ENCODE measurements at regions not wholly inside any gene's neighbourhood (a gene's known extent, or its start where the extent isn't known, plus 50 kb on each side); places are given as distances from the start of the nearest gene placed in this dataset.

DNA sequence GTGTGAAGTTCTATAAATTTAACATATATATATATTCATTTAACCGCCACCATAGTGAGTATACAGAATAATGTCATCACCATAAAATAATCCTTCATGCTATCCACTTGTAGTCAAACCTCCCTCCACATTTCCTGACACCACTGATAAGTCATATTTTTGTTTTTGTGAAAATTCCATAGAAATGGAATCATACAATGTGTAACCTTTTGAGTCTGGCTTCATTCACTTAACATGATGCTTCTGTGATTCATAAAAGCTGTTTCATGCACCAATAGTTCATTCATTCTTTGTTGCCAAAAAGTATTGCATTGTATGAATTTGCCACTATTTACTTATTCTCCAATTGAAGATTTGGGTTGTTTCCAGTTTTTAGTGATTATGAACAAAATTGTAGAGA, 497.5 kb upstream of the PCDH20 start (continued):
- TF ChIP-seq, protein P1, sequence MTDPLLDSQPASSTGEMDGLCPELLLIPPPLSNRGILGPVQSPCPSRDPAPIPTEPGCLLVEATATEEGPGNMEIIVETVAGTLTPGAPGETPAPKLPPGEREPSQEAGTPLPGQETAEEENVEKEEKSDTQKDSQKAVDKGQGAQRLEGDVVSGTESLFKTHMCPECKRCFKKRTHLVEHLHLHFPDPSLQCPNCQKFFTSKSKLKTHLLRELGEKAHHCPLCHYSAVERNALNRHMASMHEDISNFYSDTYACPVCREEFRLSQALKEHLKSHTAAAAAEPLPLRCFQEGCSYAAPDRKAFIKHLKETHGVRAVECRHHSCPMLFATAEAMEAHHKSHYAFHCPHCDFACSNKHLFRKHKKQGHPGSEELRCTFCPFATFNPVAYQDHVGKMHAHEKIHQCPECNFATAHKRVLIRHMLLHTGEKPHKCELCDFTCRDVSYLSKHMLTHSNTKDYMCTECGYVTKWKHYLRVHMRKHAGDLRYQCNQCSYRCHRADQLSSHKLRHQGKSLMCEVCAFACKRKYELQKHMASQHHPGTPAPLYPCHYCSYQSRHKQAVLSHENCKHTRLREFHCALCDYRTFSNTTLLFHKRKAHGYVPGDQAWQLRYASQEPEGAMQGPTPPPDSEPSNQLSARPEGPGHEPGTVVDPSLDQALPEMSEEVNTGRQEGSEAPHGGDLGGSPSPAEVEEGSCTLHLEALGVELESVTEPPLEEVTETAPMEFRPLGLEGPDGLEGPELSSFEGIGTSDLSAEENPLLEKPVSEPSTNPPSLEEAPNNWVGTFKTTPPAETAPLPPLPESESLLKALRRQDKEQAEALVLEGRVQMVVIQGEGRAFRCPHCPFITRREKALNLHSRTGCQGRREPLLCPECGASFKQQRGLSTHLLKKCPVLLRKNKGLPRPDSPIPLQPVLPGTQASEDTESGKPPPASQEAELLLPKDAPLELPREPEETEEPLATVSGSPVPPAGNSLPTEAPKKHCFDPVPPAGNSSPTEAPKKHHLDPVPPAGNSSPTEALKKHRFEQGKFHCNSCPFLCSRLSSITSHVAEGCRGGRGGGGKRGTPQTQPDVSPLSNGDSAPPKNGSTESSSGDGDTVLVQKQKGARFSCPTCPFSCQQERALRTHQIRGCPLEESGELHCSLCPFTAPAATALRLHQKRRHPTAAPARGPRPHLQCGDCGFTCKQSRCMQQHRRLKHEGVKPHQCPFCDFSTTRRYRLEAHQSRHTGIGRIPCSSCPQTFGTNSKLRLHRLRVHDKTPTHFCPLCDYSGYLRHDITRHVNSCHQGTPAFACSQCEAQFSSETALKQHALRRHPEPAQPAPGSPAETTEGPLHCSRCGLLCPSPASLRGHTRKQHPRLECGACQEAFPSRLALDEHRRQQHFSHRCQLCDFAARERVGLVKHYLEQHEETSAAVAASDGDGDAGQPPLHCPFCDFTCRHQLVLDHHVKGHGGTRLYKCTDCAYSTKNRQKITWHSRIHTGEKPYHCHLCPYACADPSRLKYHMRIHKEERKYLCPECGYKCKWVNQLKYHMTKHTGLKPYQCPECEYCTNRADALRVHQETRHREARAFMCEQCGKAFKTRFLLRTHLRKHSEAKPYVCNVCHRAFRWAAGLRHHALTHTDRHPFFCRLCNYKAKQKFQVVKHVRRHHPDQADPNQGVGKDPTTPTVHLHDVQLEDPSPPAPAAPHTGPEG (CRISPR knock-in tag; IDR thresholded peaks at IDR 0.05): no peak
- TF ChIP-seq, protein P2, sequence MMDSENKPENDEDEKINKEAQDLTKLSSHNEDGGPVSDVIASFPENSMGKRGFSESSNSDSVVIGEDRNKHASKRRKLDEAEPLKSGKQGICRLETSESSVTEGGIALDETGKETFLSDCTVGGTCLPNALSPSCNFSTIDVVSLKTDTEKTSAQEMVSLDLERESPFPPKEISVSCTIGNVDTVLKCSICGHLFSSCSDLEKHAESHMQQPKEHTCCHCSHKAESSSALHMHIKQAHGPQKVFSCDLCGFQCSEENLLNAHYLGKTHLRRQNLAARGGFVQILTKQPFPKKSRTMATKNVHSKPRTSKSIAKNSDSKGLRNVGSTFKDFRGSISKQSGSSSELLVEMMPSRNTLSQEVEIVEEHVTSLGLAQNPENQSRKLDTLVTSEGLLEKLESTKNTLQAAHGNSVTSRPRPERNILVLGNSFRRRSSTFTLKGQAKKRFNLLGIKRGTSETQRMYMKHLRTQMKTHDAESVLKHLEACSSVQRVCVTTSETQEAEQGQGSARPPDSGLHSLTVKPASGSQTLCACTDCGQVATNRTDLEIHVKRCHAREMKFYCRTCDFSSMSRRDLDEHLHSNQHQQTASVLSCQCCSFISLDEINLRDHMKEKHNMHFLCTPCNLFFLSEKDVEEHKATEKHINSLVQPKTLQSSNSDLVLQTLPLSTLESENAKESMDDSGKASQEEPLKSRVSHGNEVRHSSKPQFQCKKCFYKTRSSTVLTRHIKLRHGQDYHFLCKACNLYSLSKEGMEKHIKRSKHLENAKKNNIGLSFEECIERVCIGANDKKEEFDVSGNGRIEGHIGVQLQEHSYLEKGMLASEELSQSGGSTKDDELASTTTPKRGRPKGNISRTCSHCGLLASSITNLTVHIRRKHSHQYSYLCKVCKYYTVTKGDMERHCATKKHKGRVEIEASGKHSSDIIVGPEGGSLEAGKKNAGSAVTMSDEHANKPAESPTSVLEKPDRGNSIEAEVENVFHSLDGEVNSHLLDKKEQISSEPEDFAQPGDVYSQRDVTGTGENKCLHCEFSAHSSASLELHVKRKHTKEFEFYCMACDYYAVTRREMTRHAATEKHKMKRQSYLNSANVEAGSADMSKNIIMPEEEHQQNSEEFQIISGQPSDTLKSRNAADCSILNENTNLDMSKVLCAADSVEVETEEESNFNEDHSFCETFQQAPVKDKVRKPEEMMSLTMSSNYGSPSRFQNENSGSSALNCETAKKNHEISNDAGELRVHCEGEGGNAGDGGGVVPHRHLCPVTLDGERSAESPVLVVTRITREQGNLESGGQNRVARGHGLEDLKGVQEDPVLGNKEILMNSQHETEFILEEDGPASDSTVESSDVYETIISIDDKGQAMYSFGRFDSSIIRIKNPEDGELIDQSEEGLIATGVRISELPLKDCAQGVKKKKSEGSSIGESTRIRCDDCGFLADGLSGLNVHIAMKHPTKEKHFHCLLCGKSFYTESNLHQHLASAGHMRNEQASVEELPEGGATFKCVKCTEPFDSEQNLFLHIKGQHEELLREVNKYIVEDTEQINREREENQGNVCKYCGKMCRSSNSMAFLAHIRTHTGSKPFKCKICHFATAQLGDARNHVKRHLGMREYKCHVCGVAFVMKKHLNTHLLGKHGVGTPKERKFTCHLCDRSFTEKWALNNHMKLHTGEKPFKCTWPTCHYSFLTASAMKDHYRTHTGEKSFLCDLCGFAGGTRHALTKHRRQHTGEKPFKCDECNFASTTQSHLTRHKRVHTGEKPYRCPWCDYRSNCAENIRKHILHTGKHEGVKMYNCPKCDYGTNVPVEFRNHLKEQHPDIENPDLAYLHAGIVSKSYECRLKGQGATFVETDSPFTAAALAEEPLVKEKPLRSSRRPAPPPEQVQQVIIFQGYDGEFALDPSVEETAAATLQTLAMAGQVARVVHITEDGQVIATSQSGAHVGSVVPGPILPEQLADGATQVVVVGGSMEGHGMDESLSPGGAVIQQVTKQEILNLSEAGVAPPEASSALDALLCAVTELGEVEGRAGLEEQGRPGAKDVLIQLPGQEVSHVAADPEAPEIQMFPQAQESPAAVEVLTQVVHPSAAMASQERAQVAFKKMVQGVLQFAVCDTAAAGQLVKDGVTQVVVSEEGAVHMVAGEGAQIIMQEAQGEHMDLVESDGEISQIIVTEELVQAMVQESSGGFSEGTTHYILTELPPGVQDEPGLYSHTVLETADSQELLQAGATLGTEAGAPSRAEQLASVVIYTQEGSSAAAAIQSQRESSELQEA (CRISPR knock-in tag; IDR thresholded peaks at IDR 0.05; ENCODE audit: not compliant biosample characterization): no peak
- TF ChIP-seq E2F5 (CRISPR knock-in tag; conservative IDR thresholded peaks at IDR 0.05): no peak
- TF ChIP-seq, protein P3, sequence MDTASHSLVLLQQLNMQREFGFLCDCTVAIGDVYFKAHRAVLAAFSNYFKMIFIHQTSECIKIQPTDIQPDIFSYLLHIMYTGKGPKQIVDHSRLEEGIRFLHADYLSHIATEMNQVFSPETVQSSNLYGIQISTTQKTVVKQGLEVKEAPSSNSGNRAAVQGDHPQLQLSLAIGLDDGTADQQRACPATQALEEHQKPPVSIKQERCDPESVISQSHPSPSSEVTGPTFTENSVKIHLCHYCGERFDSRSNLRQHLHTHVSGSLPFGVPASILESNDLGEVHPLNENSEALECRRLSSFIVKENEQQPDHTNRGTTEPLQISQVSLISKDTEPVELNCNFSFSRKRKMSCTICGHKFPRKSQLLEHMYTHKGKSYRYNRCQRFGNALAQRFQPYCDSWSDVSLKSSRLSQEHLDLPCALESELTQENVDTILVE (CRISPR knock-in tag; IDR thresholded peaks at IDR 0.05): no peak
- no peak for TF ChIP-seq ZNF550 (CRISPR knock-in tag; IDR thresholded peaks at IDR 0.05; ENCODE audit: borderline replicate concordance)
- no peak for TF ChIP-seq PAX8 (CRISPR knock-in tag; IDR thresholded peaks at IDR 0.05; ENCODE audit: borderline replicate concordance)
- TF ChIP-seq MIER2 (CRISPR knock-in tag; IDR thresholded peaks at IDR 0.05): no peak
- no peak for TF ChIP-seq GMEB2 (CRISPR knock-in tag; IDR thresholded peaks at IDR 0.05; ENCODE audit: low read depth)
